Left lung (tissue), 4 donors: ENCODE measurements at regions not wholly inside any gene's neighbourhood (a gene's known extent, or its start where the extent isn't known, plus 50 kb on each side); places are given as distances from the start of the nearest gene placed in this dataset.
"Not testable (repeated sequence)": the region's sequence is repeated elsewhere in the genome, so short reads cannot be mapped to it uniquely, and the experiment has no call there.

Experiments
- ATAC-seq: fragments of 200-7000 bp; cut with Tn5 transposase; one replicate; pipeline ENCODE4 v1.9.1; 2020; ENCODE audit warnings: moderate library complexity
- DNase-seq, 4 donors: peaks; one replicate each; pipeline ENCODE4 v3.0.0-alpha.2; 2013 to 2020
- H3K27ac ChIP-seq, 2 donors: fragments of 200-600 bp; sonication (generic) in 1 of 2; one replicate each; pipeline versions ENCODE4 v1.5.0 to v1.8.0; 2020 to 2021
- H3K27me3 ChIP-seq, 2 donors: fragments of 200-600 bp; sonication (generic) in 1 of 2; one replicate each; pipeline versions ENCODE4 v1.5.0 to v1.8.0; 2020 to 2021
- H3K36me3 ChIP-seq, 2 donors: fragments of 200-600 bp; sonication (generic) in 1 of 2; one replicate each; pipeline versions ENCODE4 v1.5.0 to v1.8.0; 2020 to 2021
- H3K4me1 ChIP-seq, 2 donors: fragments of 200-600 bp; one replicate each; pipeline ENCODE4 v1.8.0; 2021
- H3K4me3 ChIP-seq, 2 donors: fragments of 200-600 bp; sonication (generic) in 1 of 2; one replicate each; pipeline versions ENCODE4 v1.5.0 to v1.8.0; 2020 to 2021; ENCODE audit warnings: mild to moderate bottlenecking in 1 of 2
- H3K9me3 ChIP-seq, 2 donors: fragments of 200-600 bp; sonication (generic) in 1 of 2; one replicate each; pipeline versions ENCODE4 v1.5.0 to v1.8.0; 2020 to 2021
- CTCF ChIP-seq, 2 donors: fragments of 200-600 bp; sonication (generic) in 1 of 2; IDR thresholded peaks; one replicate each; pipeline versions ENCODE4 v1.5.0 to v1.8.0; 2021; ENCODE audit warnings: antibody characterized with exemption in 2 of 2
- intact Hi-C, 2 donors: fragments of 100-400 bp; cut with DNase I; formaldehyde crosslinking; loops; one replicate each; pipeline versions ENCODE4 v1.11.2 to v1.14.2; 2022
- donor health status: DM: no; HTN: yes; CAD: no.
- donor health status: DM: no; HTN: no; CAD: no.

- ATAC-seq (no peak), DNase-seq (no peak)
- Histone ChIP-seq H3K9me3 (no peaks in the 10 kb centered on the region), H3K27ac (no peak overlapping the region), H3K36me3 (no peaks in the 10 kb centered on the region), H3K4me3 (no peak overlapping the region), H3K27me3 (no peaks in the 10 kb centered on the region), H3K4me1 (no peaks in the 10 kb centered on the region)
- no peak for TF ChIP-seq CTCF (IDR thresholded peaks at IDR 0.05)
- intact Hi-C loops, result no loop called here
These were observed 729.1 kb downstream of the BCL11A start for GRCh38 chr2:59824314-59824713.

- Histone ChIP-seq H3K9me3 (no peaks in the 10 kb centered on the region), H3K4me3 (no peak overlapping the region), H3K27me3 (no peaks in the 10 kb centered on the region), H3K4me1 (no peaks in the 10 kb centered on the region), H3K36me3 (no peaks in the 10 kb centered on the region), H3K27ac (no peak overlapping the region)
- intact Hi-C loops, result no loop called here
- no peak for DNase-seq
- TF ChIP-seq CTCF (IDR thresholded peaks at IDR 0.05), result no peak
- ATAC-seq, result no peak
These were observed 737.4 kb downstream of the BCL11A start for GRCh38 chr2:59816075-59816474.

- intact Hi-C loops, ATAC-seq, H3K27me3 ChIP-seq: not testable (repeated sequence)
These were observed 743.2 kb downstream of the BCL11A start for GRCh38 chr2:59810283-59810682.

GRCh38 chr2:59806486-59806885, 747.0 kb downstream of the BCL11A start:
- Histone ChIP-seq H3K4me1 (no peaks in the 10 kb centered on the region), H3K9me3 (no peaks in the 10 kb centered on the region), H3K36me3 (no peaks in the 10 kb centered on the region), H3K4me3 (no peak overlapping the region), H3K27me3 (no peaks in the 10 kb centered on the region), H3K27ac (no peak overlapping the region)
- ATAC-seq, result no peak
- DNase-seq, result no peak
- TF ChIP-seq CTCF (IDR thresholded peaks at IDR 0.05), result no peak
- intact Hi-C loops, result no loop called here

More at GRCh38 chr2:59810283-59810682, 743.2 kb downstream of the BCL11A start:
- H3K36me3 ChIP-seq, H3K27ac ChIP-seq, DNase-seq, H3K9me3 ChIP-seq, H3K4me3 ChIP-seq, H3K4me1 ChIP-seq: not testable (repeated sequence)

GRCh38 chr2:59804732-59805131, 748.7 kb downstream of the BCL11A start:
- no peak for TF ChIP-seq CTCF (IDR thresholded peaks at IDR 0.05)
- intact Hi-C loops, result no loop called here
- Histone ChIP-seq H3K36me3 (no peaks in the 10 kb centered on the region), H3K4me1 (no peaks in the 10 kb centered on the region), H3K4me3 (no peak overlapping the region), H3K9me3 (no peaks in the 10 kb centered on the region), H3K27ac (no peak overlapping the region), H3K27me3 (no peaks in the 10 kb centered on the region)
- DNase-seq (no peak), ATAC-seq (no peak)

GRCh38 chr2:59803586-59803985, 749.9 kb downstream of the BCL11A start:
- no peak for DNase-seq
- ATAC-seq, result no peak
- Histone ChIP-seq H3K4me1 (no peaks in the 10 kb centered on the region), H3K9me3 (no peaks in the 10 kb centered on the region), H3K27ac (no peak overlapping the region), H3K4me3 (no peak overlapping the region), H3K27me3 (no peaks in the 10 kb centered on the region), H3K36me3 (no peaks in the 10 kb centered on the region)
- TF ChIP-seq CTCF (IDR thresholded peaks at IDR 0.05), result no peak
- intact Hi-C loops, result no loop called here
